Astrocyte of the cerebellum (primary cell): ENCODE measurements at regions not wholly inside any gene's neighbourhood (a gene's known extent, or its start where the extent isn't known, plus 50 kb on each side); places are given as distances from the start of the nearest gene placed in this dataset.
"Not testable (repeated sequence)": the region's sequence is repeated elsewhere in the genome, so short reads cannot be mapped to it uniquely, and the experiment has no call there.

Experiments used
- DNase-seq: peaks from one replicate; pipeline ENCODE4 v3.0.0-alpha.2; 2011; ENCODE audit warnings: low read depth
- H3K4me3 ChIP-seq: 2 replicates; pipeline ENCODE4 v1.5.1; 2011; ENCODE audit warnings: mild to moderate bottlenecking, low read depth, low read length, moderate library complexity
- in situ Hi-C: cut with HindIII; loops from 2 replicates; pipeline ENCODE4 v1.10.0; 2017; ENCODE audit warnings: low sequenced_read_pairs
- TF ChIP-seq, protein P1 (sequence below): IDR thresholded peaks from 2 replicates; pipeline ENCODE4 v1.5.1; 2012; ENCODE audit warnings: low read length, low read depth, moderate library complexity, mild to moderate bottlenecking; ENCODE audit errors: missing control alignments

DNA sequence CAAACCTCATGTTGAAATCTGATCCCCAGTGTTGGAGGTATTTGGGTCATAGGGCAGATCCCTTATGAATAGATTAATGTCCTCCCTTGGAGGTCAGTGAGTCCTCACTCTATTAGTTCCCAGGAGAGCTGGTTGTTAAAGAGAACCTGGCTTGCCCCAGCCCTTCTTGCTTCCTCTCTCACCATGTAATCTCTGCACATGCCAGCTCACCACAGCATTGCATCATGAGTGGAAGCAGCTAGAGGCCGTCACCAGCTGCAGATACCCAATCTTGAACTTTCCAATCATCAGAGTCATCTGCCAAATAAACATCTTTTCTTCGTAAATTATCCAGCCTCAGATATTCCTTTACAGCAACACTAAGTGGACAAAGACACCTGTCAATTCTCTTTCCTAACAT, 161.8 kb upstream of the IGF1 start:
- no peak overlapping the region for H3K4me3 ChIP-seq
- in situ Hi-C loops: no loop called here
- no peak for DNase-seq
- TF ChIP-seq, protein P1, sequence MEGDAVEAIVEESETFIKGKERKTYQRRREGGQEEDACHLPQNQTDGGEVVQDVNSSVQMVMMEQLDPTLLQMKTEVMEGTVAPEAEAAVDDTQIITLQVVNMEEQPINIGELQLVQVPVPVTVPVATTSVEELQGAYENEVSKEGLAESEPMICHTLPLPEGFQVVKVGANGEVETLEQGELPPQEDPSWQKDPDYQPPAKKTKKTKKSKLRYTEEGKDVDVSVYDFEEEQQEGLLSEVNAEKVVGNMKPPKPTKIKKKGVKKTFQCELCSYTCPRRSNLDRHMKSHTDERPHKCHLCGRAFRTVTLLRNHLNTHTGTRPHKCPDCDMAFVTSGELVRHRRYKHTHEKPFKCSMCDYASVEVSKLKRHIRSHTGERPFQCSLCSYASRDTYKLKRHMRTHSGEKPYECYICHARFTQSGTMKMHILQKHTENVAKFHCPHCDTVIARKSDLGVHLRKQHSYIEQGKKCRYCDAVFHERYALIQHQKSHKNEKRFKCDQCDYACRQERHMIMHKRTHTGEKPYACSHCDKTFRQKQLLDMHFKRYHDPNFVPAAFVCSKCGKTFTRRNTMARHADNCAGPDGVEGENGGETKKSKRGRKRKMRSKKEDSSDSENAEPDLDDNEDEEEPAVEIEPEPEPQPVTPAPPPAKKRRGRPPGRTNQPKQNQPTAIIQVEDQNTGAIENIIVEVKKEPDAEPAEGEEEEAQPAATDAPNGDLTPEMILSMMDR: no peak

DNA sequence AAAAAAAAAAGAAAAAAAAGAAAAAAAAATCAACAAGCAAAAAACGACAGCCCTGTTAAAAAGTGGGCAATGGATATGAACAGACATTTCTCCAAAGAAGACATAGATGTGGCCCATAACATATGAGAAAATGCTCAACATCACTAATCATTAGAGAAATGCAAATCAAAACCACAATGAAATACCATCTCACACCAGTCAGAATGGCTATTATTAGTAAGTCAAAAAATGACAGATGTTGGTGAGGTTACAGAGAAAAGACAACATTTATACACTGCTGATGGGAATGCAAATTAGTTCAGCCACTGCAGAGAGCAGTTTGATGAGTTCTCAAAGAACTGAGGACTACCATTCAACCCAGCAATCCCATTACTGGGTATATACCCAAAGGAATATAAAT, 160.3 kb upstream of the IGF1 start:
- DNase-seq, H3K4me3 ChIP-seq, in situ Hi-C loops: not testable (repeated sequence)

DNA sequence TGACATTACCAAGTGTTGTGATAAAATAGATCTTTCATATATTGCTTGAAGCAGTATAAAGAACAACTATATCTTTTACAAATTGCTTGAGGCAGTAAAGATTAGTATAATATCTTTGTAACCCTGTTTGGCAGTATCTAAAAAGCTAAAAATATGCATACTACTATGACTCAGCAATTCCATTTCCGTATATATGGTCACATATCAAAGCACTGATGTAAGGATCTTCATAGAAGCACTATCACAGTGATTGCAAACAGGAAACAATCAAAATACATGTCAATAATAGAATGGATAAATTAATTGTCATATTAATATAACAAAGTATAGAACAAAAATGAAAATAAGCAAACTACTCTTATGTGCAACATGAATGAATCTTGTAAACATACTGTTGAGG, 158.4 kb upstream of the IGF1 start:
- H3K4me3 ChIP-seq: no peak overlapping the region
- in situ Hi-C loops: no loop called here
- DNase-seq: no peak
- TF ChIP-seq, protein P1: no peak

DNA sequence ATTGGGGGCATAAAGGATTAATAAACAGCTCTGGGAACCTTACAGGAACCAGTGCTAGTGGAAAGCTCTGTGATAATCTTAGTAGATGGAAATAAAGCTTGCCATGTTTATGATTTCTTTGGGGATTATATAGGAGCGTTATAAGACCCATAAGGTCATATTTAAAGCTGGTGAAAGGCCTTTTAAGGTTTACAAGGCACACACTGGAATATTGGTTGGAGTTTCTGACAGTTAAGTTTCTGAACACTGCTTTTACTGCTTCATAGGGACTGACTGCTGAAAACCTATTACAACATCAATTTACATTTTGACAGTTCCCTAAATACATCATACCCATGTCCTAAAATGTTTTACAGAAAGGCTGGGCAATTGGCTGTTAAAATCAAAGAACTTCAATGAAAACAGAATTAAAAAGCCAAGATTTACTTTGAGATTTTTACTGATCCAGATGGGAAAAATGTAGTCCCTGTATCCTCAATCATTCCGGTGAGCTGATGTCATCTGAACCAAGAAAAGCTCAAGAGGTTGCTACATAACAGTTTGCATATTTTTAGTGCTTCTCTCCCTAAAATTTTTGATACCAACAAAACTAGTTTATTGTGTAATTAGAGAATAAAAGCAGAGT, 153.7 kb upstream of the IGF1 start:
- TF ChIP-seq, protein P1: no peak
- no peak for DNase-seq
- H3K4me3 ChIP-seq: no peak overlapping the region
- in situ Hi-C loops: no loop called here

DNA sequence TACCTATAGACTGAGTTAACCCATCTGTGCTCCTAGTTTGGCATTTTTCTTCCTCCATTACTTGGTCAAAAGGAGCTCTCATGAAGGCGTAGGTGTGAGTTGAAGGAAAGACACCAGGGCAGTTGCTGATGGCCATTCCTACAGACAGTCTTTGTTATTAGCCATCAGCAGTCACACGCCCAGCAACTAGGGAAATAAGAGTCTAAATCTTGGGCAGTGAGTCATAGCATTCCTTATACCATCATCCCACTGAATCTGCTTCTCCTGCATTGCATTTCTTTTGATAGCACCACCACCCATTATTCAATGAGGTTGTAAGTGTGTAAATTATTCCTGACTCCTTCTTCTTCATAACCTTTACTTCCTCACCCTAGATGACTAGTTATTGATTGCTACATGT, 150.9 kb upstream of the IGF1 start:
- no peak for DNase-seq
- TF ChIP-seq, protein P1: no peak

DNA sequence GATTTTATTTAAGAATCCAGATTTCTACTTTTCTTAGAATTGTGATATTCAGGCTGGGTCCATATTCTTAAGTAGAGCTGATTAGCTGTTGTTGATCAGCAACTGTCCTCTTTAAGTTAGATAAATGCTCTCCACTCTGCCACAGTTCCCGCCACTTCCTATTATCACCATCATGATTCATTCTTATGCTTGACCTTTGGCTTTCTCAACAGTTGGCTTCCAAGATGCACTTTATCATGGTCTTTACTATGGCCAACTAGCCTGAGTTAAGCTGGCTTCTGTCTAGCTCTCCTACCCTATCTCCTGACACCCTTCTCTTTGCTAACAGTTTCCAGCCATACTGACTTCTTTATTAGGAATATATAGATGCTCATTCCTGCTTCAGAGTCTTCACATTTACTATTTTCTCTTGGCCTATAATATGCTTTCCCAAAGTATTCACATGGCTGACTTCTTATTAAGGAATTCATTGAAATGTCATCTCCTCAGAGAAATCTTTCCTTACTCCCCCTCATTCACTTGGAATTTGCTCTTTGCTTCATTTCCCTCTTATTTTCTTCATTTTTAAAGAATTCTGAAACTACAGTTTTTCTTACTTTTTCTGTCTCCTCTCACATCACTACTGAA, 149.0 kb upstream of the IGF1 start:
- DNase-seq: no peak
- TF ChIP-seq, protein P1: no peak
- no peak overlapping the region for H3K4me3 ChIP-seq
- in situ Hi-C loops: no loop called here

More for the DNA sequence above, 150.9 kb upstream of the IGF1 start:
- H3K4me3 ChIP-seq: no peak overlapping the region
- in situ Hi-C loops: no loop called here

DNA sequence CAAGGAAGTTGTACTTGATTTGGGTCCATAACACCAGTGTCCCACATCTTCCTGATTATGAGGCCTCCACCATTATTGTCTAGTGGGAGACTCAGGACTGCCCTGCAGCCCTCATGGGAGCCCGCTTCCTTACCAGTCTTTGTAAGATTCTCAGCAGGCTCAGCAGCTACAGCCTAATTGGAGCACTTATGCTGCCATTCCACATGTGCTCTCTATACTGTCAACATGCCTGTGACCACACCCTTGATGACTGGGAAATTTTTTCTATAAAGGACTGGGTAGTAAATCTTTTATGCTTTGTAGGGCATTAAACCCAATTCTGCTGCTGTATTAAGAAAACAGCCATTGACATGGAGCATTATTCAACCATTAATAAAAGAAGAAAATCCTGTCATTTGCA, 145.5 kb upstream of the IGF1 start:
- TF ChIP-seq, protein P1: no peak
- no peak for DNase-seq
- in situ Hi-C loops: no loop called here
- H3K4me3 ChIP-seq: no peak overlapping the region
